K562 (cell line): ENCODE measurements at regions not wholly inside any gene's neighbourhood (a gene's known extent, or its start where the extent isn't known, plus 50 kb on each side); places are given as distances from the start of the nearest gene placed in this dataset.

Experiments used
- ATAC-seq: fragments of 200-7000 bp; cut with Tn5 transposase; 3 replicates; pipeline ENCODE4 v1.9.1; 2020; ENCODE audit warnings: moderate library complexity
- BruUV-seq: library from RNA; stranded (reverse); fragments of 400-500 nt; replicated peaks from 2 replicates; lab custom pipeline; 2021; lab: Mats Ljungman, UMichigan
- CTCF ChIA-PET: fragments of 300-600 bp; formaldehyde crosslinking; extraction: SDS; loops from one replicate; lab custom pipeline; 2021; ENCODE audit warnings: low intra/inter-chr PET ratio; lab: Yijun Ruan, JAX
- POLR2A ChIA-PET: fragments of 300-600, 350-650 bp; sonication (Branson Sonifier 250); formaldehyde crosslinking; extraction: SDS; loops from one replicate; lab custom pipeline; 2021; ENCODE audit warnings: antibody characterized with exemption, inconsistent platforms; lab: Yijun Ruan, JAX
- DNase-seq, 4 experiments: peaks; one replicate each; pipeline versions ENCODE4 v3.0.0 to v3.0.0-alpha.2; 2011 to 2018; ENCODE audit warnings: low spot score in 3 of 4, mixed read lengths in 3 of 4; ENCODE audit errors: extremely low read depth in 1 of 4
- FAIRE-seq: peaks from 2 replicates; lab custom pipeline; 2011; peaks lifted over from hg19 to GRCh38; lab: Jason Lieb, UNC
- H2AFZ ChIP-seq: 2 replicates; pipeline ENCODE4 v1.6.0; 2011; ENCODE audit warnings: low read depth, low read length, control low read depth, inconsistent platforms
- H3K27ac ChIP-seq: fragments of 200-600 bp; 3 replicates; pipeline ENCODE4 v1.8.0; 2011; ENCODE audit warnings: low read depth, mild to moderate bottlenecking, control low read depth, inconsistent platforms, low read length, moderate library complexity, mixed read lengths; ENCODE audit errors: extremely low read depth
- H3K27me3 ChIP-seq, 2 experiments: fragments of 300-600 bp in 1 of 2; 2 replicates in 1 of 2; 3 replicates in 1 of 2; pipeline versions ENCODE4 v1.6.0 to v1.8.0; 2011; ENCODE audit warnings: inconsistent platforms in 2 of 2, low read length in 2 of 2, mild to moderate bottlenecking in 1 of 2, mixed read lengths in 1 of 2, moderate library complexity in 1 of 2; ENCODE audit not compliant: control insufficient read depth in 2 of 2, insufficient read depth in 2 of 2
- H3K36me3 ChIP-seq: fragments of 300-600 bp; 3 replicates; pipeline ENCODE4 v1.8.0; 2011; ENCODE audit warnings: mild to moderate bottlenecking, low read length, inconsistent platforms; ENCODE audit not compliant: control insufficient read depth, insufficient read depth
- H3K4me1 ChIP-seq, 2 experiments: fragments of 200-600 bp in 1 of 2; replicated peaks in 1 of 2; 2 replicates in 1 of 2; 3 replicates in 1 of 2; pipeline versions ENCODE4 v1.5.1 to v1.8.0; 2011; ENCODE audit warnings: inconsistent platforms in 2 of 2, low read length in 2 of 2, mild to moderate bottlenecking in 1 of 2, mixed read lengths in 1 of 2, moderate library complexity in 1 of 2; ENCODE audit not compliant: control insufficient read depth in 2 of 2, insufficient read depth in 2 of 2
- H3K4me2 ChIP-seq: 2 replicates; pipeline ENCODE4 v1.6.1; 2011; ENCODE audit warnings: low read length, control low read depth, inconsistent platforms, mixed read lengths; ENCODE audit not compliant: insufficient read depth
- H3K4me3 ChIP-seq: fragments of 200-600 bp; sonication (generic), shearing (Covaris generic); 2 replicates; pipeline ENCODE4 v1.5.1; 2016; ENCODE audit warnings: control low read depth, inconsistent platforms
- H3K79me2 ChIP-seq: fragments of 200-600 bp; 3 replicates; pipeline ENCODE4 v1.8.0; 2011; ENCODE audit warnings: low read length, inconsistent platforms; ENCODE audit not compliant: control insufficient read depth, insufficient read depth
- H3K9ac ChIP-seq, 2 experiments: 2 replicates each; pipeline versions ENCODE4 v1.6.0 to v1.6.1; 2011; ENCODE audit warnings: low read depth in 2 of 2, low read length in 2 of 2, control low read depth in 1 of 2, inconsistent platforms in 1 of 2, mild to moderate bottlenecking in 1 of 2, mixed read lengths in 1 of 2; ENCODE audit not compliant: insufficient read depth in 1 of 2
- H3K9me1 ChIP-seq: one replicate; pipeline ENCODE4 v1.6.0; 2011; ENCODE audit warnings: inconsistent platforms, mild to moderate bottlenecking, low read length, moderate library complexity; ENCODE audit not compliant: control insufficient read depth, insufficient read depth
- H3K9me3 ChIP-seq: replicated peaks from 2 replicates; pipeline ENCODE4 v1.5.1; 2011; ENCODE audit warnings: low read depth, low read length, inconsistent platforms; ENCODE audit not compliant: control insufficient read depth, insufficient read depth
- H4K20me1 ChIP-seq: replicated peaks from 2 replicates; pipeline ENCODE4 v1.6.1; 2011; ENCODE audit warnings: low read length, inconsistent platforms, mixed read lengths; ENCODE audit not compliant: control insufficient read depth, insufficient read depth
- BHLHE40 ChIP-seq: IDR thresholded peaks from 2 replicates; pipeline ENCODE4 v1.6.1; 2011; ENCODE audit warnings: low read length, improper control_type of control experiment
- EZH2 ChIP-seq: IDR thresholded peaks from 2 replicates; pipeline ENCODE4 v1.6.1; 2012; ENCODE audit warnings: low read depth, mild to moderate bottlenecking, inconsistent platforms, low read length, borderline replicate concordance
- KDM5B ChIP-seq: fragments of 200-600 bp; sonication (generic); IDR thresholded peaks from 2 replicates; pipeline ENCODE4 v1.6.1; 2012; ENCODE audit warnings: low read depth, mild to moderate bottlenecking, moderate library complexity, low read length, control low read depth, inconsistent platforms; ENCODE audit not compliant: insufficient replicate concordance
- PHF20 ChIP-seq: fragments of 450-650 bp; IDR thresholded peaks from 2 replicates; pipeline ENCODE4 v1.6.1; 2018; ENCODE audit not compliant: partially characterized antibody
- TEAD2 ChIP-seq: fragments of 450-650 bp; IDR thresholded peaks from 2 replicates; pipeline ENCODE4 v1.6.1; 2016; ENCODE audit warnings: missing genetic modification characterization, control low read depth, missing compliant biosample characterization
- ZNF445 ChIP-seq: fragments of 250-450 bp; sonication (Bioruptor Pico); IDR thresholded peaks from 2 replicates; pipeline ENCODE4 v1.4.0; 2020; ENCODE audit warnings: low read depth, mild to moderate bottlenecking, moderate library complexity
- ZSCAN32 ChIP-seq: fragments of 450-650 bp; formaldehyde crosslinking; IDR thresholded peaks from 2 replicates; pipeline ENCODE4 v1.4.0; 2020; ENCODE audit warnings: mild to moderate bottlenecking, moderate library complexity
- WGBS: fragments of 100-300 bp; shearing (Covaris generic); methylation state at CpG from one replicate; pipeline ENCODE4 v1.1.6; 2016; ENCODE audit warnings: low coverage, mixed read lengths; ENCODE audit not compliant: insufficient coverage; ENCODE audit errors: missing lambda C conversion rate; 5-methylcytosine and 5-hydroxymethylcytosine counted together
- in situ Hi-C: fragments of 300-500 bp; cut with MboI; formaldehyde crosslinking; loops from 4 replicates; pipeline ENCODE4 v1.15.0; 2018; ENCODE audit warnings: inconsistent platforms, mixed read lengths
- intact Hi-C: fragments of 100-400 bp; cut with micrococcal nuclease; formaldehyde crosslinking; loops from 2 replicates; pipeline ENCODE4 v1.14.2; 2022
- TF ChIP-seq, protein P1 (sequence below): fragments of 450-650 bp; IDR thresholded peaks from 2 replicates; pipeline ENCODE4 v1.6.1; 2017; ENCODE audit warnings: antibody characterized with exemption

DNA sequence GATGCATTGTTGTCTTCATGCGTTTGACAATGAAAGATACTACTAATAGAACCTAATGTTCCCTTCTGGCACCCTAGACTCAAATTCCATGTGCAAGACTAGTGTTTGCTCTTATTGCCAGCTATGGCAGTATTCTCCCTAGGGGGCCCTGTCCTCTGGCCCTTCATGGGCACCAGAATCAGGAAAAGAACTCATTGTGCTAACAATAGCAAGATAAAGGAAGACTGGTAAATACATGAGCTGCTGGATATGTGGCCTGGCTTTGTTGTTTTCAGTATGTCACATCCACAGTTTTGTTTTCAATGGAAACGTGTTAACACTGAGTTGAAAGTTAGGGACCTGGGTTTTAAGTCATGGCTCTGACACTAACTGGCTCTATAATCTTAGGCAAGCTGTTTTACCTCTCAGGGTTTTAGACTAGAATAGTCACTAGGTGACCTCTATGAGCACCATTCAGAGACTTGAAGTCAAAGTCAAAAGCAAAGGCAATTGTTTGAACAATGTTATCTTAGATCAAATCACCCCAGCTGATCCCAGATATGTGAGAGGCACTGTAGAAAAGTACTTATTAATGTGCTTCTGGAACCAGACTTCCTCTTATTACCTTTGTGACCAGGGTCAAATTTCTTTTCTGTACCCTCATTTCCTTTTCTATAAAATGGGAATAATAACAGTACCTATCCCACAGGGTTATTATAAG is 253.7 kb upstream of the DIAPH2 start (continued):
- TF ChIP-seq PHF20 (no peak), EZH2 (no peak), ZSCAN32 (CRISPR knock-in tag) (no peak)

GRCh38 chrX:96432647-96433046 is 252.0 kb upstream of the DIAPH2 start:
- FAIRE-seq (no peak), ATAC-seq (no peak), DNase-seq (no peak)
- Histone ChIP-seq H3K36me3 (no peaks in the 10 kb centered on the region), H2AFZ (no peak overlapping the region), H3K4me2 (no peak overlapping the region), H4K20me1 (no peaks in the 10 kb centered on the region), H3K27me3 (no peaks in the 10 kb centered on the region), H3K9ac (no peak overlapping the region), H3K4me3 (no peak overlapping the region), H3K27ac (no peak overlapping the region), H3K9me3 (no peaks in the 10 kb centered on the region), H3K79me2 (no peaks in the 10 kb centered on the region), H3K9me1 (no peaks in the 10 kb centered on the region), H3K4me1 (no peaks in the 10 kb centered on the region)
- TF ChIP-seq TEAD2 (no peak), ZNF445 (CRISPR knock-in tag) (no peak), KDM5B (no peak), BHLHE40 (no peak)
- TF ChIP-seq, protein P1, sequence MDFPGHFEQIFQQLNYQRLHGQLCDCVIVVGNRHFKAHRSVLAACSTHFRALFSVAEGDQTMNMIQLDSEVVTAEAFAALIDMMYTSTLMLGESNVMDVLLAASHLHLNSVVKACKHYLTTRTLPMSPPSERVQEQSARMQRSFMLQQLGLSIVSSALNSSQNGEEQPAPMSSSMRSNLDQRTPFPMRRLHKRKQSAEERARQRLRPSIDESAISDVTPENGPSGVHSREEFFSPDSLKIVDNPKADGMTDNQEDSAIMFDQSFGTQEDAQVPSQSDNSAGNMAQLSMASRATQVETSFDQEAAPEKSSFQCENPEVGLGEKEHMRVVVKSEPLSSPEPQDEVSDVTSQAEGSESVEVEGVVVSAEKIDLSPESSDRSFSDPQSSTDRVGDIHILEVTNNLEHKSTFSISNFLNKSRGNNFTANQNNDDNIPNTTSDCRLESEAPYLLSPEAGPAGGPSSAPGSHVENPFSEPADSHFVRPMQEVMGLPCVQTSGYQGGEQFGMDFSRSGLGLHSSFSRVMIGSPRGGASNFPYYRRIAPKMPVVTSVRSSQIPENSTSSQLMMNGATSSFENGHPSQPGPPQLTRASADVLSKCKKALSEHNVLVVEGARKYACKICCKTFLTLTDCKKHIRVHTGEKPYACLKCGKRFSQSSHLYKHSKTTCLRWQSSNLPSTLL, result no peak
- ChIA-PET POLR2A (no interaction called here), CTCF (no interaction called here)
- WGBS, result 0% methylated on average over 1 of the region's 1 CpG
- BruUV-seq, result no TSS peak
- in situ Hi-C loops (no loop called here), intact Hi-C loops (no loop called here)
